Fibroblast of gingiva (primary cell): ENCODE measurements at regions not wholly inside any gene's neighbourhood (a gene's known extent, or its start where the extent isn't known, plus 50 kb on each side); places are given as distances from the start of the nearest gene placed in this dataset.
"Not testable (repeated sequence)": the region's sequence is repeated elsewhere in the genome, so short reads cannot be mapped to it uniquely, and the experiment has no call there.

Experiments
- DNase-seq: peaks from one replicate; pipeline ENCODE4 v3.0.0-alpha.2; 2011; ENCODE audit warnings: low read depth

GRCh38 chr7:47190462-47190861 lies 391.4 kb downstream of the TNS3 start:
- no peak for DNase-seq

- no peak for DNase-seq
Measured at GRCh38 chr7:47188653-47189315, 393.1 kb downstream of the TNS3 start.

GRCh38 chr7:47188136-47188535 lies 393.8 kb downstream of the TNS3 start:
- DNase-seq, result no peak

- DNase-seq, result no peak
Measured at GRCh38 chr7:47186316-47186715, 395.6 kb downstream of the TNS3 start.

DNA sequence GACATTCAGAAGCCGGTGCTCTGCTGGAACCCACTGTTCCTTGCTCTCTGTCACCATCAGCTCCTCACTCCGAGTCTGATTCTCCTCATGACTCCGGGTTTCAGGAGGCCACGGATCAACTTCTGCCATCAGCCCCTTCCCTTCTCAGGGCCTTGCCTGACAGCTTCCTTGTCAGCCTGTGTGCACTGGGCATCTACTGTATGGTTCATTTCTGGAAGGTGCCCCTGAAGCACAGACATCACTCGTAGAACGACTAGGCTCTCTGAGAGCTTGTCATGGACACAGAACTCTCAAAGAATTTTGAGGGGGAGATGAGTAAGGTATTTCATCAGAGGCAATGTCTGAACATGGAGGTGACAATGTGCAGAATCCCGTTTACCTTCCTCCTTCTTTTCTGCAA lies 396.1 kb downstream of the TNS3 start:
- DNase-seq, result no peak

DNA sequence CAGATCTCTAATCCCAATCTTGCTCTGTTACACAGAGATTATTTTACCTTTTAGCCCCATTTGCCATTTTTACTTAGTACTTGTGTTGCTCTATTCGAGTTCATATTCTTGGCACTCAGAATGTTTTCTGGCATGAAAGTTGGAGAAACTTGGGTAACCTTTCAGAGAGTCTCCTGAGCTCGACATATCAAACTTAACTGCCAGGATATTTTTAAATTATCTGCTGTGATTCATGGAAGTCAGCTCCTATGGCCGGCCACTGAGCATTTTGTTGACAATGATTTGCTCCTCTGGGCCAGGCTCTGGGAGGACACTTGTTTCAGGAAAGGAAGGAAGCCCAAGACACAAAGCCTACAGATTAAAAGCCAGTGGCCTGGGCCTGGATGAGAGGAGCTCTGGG lies 396.7 kb downstream of the TNS3 start:
- DNase-seq, result no peak

DNA sequence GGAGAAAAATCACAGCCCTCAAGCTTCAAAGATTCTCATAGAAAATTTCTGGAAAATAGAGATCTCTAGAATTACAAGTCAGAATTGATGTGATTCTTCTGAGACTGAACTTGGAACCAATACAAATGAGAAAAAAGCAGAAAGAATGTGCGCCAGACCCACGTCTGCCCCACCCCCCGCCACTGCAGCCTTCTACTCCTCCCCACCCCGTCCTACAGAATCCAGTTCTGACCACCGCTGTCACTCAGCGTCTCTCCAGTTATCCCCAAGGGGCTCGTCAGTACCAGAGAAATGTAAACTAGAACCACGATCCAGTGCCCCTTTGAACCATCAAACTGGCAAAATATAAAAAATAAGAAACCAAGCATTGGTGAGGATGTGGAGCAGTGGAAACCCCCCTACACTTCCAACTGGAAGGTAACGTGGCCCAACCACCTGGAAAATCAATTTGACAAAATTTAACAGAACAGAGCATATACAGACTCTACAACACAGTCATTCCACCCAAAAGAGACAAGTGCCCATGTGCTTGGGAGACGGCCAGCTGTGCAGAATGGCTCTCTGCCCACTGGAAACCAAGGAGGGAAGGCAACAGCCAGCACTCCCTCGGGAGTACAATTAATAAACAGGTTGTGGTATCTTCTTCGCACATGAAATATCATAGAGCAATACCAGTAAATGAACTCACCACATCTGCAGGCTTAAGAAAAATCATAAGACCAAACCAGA lies 397.9 kb downstream of the TNS3 start:
- DNase-seq, result peak; percentile 58

DNA sequence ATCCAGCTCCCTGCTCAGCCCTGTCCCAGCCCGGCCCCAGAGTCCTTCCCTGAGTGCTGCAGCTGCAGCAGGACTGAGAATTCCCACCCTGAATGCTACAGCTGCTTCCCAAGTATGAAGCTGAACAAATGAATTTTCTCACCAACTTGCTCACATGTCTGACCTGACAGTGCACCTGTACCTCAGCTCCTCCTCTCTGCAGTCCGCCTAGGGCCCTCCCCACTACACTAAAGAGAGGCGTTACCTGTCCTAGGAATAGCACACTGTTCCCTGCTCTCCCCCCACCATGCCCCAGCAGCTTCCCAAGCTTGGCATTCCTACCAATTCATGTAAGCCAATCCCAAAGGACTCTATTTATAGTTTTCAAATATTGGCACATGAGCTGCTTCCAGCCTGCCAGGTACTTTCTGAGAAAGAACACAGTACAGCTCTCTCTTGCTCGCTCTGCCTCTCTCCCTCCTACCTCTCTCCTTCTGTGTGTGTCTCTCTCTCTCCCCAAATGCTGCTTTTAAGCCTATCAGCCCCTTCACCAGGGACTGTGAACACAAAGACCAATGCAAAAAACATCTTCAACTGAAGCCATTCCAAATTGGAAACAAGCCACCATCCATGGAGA lies 400.1 kb downstream of the TNS3 start:
- no peak for DNase-seq

GRCh38 chr7:47180516-47180826 lies 401.4 kb downstream of the TNS3 start:
- no peak for DNase-seq

- DNase-seq, result peak; percentile 57
Measured at GRCh38 chr7:47179812-47180515, 401.9 kb downstream of the TNS3 start.

- DNase-seq, result not testable (repeated sequence)
Measured at GRCh38 chr7:47172602-47173539, 409.0 kb downstream of the TNS3 start.

GRCh38 chr7:47170516-47170915 lies 411.4 kb downstream of the TNS3 start:
- no peak for DNase-seq

- DNase-seq, result no peak
Measured at GRCh38 chr7:47154791-47155190, 427.1 kb downstream of the TNS3 start.

GRCh38 chr7:47153576-47153975 lies 428.3 kb downstream of the TNS3 start:
- DNase-seq, result no peak

GRCh38 chr7:47153058-47153457 lies 428.9 kb downstream of the TNS3 start:
- peak; percentile 90 for DNase-seq

DNA sequence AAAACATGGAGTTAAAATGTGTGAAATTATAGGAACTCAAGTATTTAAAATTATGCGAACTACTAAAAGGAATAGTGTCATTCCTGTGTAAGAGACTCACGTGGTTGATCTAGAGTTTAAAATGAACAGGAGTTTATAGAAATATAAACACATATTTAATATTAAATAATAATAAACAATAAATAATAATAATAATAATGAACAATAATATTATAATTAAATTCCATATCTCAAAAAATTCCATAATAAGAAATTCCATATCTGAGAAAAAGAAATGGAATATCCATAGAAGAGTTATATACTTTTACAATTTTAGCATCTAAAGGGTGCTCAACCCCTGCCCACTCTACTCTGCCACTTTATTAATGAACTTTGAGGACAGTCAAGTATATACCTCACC lies 429.6 kb downstream of the TNS3 start:
- DNase-seq, result no peak

DNA sequence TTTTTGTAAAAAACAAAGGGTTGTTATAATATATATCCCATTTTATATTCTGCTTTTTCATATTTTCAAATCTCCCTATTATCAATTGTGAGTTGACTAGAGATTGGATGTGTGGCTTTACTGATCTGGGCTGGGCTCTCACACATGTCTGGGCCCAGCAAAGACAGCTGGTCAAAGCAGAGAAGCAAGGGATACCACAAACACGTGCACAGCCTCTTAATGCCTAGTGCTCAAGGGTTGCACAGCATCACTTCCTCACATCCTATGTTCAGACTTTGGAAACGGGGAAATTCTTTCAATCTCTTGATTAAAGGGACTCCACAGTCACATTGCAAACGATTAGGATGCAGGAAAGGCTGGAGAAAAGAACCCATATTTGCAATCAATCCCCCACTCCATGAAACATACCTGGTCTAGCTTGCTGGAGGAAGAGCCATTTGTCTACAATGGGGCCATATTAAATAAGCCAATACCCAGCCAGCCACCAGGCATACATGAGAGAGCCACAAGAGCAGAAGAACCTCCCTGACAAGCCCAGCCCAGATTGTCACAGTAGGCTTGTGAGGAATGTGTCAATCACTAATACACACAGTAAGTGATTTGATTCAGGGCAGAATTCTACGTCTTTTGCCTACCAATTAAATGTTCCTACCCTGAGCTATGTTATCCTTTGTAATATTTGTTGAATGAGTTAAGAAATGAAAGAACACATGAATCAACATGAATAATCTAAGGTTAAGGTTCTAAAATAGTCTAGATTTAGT lies 431.2 kb downstream of the TNS3 start:
- DNase-seq, result no peak

- DNase-seq, result no peak
Measured at GRCh38 chr7:47149971-47150370, 431.9 kb downstream of the TNS3 start.

- DNase-seq, result no peak
Measured at GRCh38 chr7:47149208-47149839, 432.6 kb downstream of the TNS3 start.

DNA sequence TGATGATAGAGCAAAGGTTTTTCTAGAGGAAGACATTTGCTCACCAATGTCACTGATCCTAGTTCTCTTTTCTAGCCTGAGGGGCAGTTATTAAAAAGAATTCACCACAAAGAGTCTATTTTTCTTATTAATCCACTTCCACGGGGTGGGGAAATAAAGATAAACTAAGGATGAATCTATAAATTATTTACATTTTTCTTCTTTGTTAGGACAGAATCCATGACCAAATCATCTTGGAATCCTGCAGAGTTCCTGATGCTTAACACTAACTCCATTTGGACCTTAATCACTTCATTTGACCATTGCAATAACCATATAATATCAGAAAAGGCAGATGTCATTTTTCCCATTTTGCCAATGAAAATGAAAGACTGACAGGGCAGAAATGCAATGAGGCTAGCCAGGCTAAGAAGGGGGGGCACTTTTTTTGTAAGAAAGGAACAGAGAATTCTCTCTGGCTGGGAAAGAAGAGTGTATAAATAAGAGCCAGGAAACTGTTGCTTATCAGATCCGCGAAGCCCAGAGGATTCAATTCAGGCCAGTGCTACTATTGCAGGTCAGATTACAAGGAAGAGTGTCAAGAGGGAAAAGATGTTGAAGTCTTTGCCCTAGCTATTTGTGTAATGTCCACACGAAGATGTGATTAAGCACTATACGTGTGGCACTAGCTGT lies 433.2 kb downstream of the TNS3 start:
- no peak for DNase-seq
